SHP77 treated with DMSO at 0.1 percent for 48 hours (cell line): ENCODE measurements at regions not wholly inside any gene's neighbourhood (a gene's known extent, or its start where the extent isn't known, plus 50 kb on each side); places are given as distances from the start of the nearest gene placed in this dataset.

Experiments
- DNase-seq: peaks from one replicate; lab custom pipeline; 2025; lab: John Stamatoyannopoulos, UW

DNA sequence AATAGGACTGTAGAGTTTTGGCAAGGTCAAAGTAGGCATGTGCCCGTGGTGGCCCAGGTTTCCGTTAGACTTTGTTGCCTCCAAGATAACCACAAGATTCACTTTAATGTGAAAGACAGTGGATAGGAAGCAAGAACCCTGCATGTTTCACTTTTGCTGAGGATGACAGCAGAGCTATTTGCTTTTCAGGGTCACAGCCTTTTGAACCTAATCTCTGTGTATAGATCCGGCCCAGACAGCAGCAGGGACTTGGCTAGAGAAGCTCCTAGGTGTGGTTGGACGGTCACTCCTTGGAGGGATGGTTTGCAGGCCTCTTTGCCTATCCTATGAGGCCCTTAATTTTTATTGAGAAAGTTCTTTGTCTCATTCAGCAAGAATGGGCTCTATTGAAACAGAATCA, 538.8 kb downstream of the HACE1 start:
- no peak for DNase-seq

DNA sequence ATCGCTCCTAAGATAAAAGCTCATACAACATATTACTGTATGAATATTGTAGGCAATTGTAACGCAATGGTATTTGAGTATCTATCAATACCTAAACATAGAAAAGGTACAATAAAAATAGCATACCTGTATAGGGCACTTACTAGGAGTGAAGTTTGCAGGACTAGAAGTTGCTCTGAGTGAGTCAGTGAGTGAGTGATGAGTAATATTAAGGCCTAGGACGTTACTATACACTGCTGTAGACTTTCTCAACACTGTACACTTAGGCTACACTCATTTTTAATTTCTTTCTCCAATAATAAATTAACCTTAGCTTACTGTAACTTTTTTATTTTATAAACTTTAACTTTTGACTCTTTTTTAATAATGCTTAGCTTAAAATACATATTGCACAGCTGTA, 546.9 kb downstream of the HACE1 start:
- DNase-seq, result no peak

- no peak for DNase-seq
These were observed 553.5 kb downstream of the HACE1 start for GRCh38 chr6:104306211-104306610.

DNA sequence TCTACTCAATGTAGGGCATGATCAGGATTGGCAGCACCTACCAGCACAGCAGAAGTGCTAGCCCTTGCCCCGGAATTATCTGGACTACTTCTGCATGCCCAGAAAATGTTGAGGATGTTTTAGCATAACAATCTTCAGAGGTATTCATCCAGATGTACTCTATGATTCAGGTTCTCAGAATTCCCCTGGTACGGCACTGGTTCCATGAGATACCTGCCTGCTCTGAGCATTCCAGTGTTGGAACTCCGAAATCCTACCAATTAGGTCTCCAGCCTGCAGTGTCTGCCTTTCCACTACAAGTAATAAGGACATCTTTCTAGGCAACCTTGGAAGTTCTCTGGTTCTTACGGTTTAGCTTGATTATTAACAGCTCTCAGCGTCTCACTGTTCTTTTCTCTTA, 554.5 kb downstream of the HACE1 start:
- DNase-seq, result no peak

- no peak for DNase-seq
These were observed 557.8 kb downstream of the HACE1 start for GRCh38 chr6:104301951-104302350.

DNA sequence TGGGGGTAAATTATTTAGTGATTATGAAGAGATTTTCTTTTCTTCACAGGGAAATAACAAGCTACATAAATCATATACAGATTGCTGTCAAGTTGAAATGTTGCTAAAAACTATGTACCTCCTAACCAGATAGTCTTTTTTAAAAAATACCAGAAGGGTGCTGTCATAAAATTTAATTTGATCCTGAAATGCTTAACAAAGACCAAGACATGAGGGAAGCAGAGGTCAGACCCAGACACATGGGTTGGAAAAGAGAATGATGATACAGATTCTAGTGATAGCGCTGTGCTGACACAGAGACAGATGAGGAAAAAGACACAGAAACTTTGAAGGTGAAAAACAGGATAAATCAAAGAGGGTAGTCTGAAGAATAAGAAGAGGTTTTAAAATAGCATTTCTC, 573.1 kb downstream of the HACE1 start:
- no peak for DNase-seq

GRCh38 chr6:104284872-104285271, 574.8 kb downstream of the HACE1 start:
- no peak for DNase-seq

- no peak for DNase-seq
These were observed 577.1 kb downstream of the HACE1 start for GRCh38 chr6:104282581-104282980.

DNA sequence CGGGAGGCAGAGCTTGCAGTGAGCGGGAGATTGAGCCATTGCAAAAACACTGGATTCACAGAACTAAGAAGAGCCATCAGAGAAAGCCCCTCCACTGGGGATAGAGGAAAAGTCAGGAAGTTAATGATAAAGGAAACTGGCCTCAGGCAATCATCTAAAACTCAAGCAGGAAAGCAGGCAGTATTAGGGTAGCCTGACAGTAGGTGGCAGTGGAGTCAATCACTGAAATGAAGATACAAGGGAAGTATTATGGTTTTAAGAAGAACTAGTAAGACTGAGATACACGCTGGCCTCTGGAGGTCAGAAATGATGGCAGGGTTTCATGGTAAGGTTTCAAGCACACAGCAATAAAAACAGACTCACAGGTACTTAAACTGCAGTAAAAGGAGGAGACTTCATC, 578.3 kb downstream of the HACE1 start:
- DNase-seq, result no peak

DNA sequence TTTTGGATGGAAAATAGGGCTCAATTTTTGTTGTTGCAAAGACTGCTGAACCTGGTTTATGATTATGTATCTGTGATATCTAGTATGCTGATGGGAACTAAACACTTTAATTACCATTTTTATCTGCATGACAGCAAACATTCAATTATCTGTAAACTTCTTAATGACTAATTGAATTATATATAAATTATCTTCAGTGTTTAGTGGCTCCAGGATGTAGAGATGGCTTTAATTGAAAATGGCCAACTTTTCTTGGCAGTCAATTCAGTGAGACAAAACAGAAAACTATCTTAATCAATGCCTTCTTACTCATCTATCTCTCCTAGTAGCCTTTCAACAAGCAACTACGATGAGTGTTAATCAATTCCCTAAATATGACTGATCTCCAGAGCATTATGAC, 591.3 kb downstream of the HACE1 start:
- DNase-seq, result no peak

- no peak for DNase-seq
These were observed 592.8 kb downstream of the HACE1 start for GRCh38 chr6:104266922-104267321.

DNA sequence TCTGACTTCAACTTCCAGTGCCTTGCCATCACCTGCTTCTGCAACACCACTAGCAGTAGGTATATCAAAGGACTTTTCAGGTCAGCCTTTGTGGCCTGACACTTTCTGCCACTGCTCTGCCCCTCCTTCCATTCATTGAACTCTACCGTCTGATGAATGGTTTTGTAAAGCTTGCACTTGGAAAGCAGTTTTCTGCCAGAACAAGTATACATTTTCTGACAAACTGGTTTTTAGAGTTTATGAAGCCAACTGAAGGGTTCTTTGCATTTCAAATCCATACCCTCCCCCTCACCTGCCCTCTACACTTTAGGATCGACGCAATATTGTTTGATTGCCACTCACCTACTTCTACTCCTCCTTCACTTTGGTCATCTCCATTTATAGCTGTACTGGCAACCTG, 603.1 kb downstream of the HACE1 start:
- no peak for DNase-seq

GRCh38 chr6:104253236-104253635, 606.5 kb downstream of the HACE1 start:
- DNase-seq, result no peak

- DNase-seq, result no peak
These were observed 607.4 kb downstream of the HACE1 start for GRCh38 chr6:104252276-104252675.

DNA sequence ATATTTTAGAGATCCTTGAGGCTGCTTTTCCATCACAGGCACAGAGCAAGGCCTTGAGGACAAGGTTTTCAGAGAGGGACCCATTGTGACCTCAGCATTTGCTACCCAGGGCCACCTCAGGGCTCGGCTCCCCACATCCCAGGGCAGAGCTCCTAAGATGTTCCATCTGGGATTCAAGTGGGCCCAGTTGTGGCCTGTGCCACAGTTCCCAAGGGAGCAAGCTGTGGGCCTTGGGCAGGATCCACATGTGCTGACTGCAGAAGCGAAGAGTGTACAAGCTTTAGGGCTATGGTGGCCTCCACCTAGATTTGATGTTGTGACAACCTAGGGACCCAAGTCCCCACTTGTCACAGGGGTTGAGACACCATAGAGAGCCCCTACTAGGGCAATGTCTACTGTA, 608.1 kb downstream of the HACE1 start:
- no peak for DNase-seq

GRCh38 chr6:104240865-104241264, 618.9 kb downstream of the HACE1 start:
- DNase-seq, result no peak

DNA sequence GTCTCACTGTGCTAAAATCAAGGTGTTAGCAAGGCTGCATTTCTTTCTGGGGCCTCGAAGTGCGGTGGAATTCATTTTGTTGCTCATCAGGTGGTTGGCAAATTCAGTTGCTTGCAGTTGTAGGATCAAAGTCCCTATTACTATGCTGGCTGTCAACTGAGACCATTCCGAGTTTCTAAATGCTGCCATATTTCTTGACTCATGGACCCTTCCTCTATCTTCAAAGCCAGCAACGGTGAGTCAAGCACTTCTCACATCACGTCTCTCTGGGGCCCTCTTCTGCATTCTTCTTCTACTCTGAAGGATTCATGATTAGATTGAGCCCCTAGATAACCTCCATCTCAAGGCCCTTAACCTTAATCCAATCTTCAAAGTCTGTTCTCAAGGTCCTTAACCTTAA, 619.7 kb downstream of the HACE1 start:
- no peak for DNase-seq

DNA sequence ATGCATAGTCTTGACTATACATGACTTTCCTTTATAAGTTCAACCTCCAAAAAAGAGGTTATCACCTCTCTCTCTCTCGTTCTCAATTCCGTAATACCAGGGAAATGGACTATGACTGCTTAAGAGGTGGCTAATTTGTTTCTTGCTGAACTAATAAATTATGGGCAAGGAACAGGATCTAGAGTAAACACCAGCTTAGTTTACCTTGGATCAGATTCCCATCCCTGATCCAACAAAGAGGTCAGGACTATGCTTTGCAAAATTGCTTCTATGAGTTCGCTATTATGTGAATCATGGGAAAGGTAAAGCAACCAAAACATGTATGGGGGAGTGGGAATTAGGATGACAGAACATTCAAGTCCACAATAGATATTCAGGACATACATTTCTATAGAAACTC, 630.7 kb downstream of the HACE1 start:
- DNase-seq, result peak; percentile 15

- no peak for DNase-seq
These were observed 632.2 kb downstream of the HACE1 start for GRCh38 chr6:104227508-104227907.

DNA sequence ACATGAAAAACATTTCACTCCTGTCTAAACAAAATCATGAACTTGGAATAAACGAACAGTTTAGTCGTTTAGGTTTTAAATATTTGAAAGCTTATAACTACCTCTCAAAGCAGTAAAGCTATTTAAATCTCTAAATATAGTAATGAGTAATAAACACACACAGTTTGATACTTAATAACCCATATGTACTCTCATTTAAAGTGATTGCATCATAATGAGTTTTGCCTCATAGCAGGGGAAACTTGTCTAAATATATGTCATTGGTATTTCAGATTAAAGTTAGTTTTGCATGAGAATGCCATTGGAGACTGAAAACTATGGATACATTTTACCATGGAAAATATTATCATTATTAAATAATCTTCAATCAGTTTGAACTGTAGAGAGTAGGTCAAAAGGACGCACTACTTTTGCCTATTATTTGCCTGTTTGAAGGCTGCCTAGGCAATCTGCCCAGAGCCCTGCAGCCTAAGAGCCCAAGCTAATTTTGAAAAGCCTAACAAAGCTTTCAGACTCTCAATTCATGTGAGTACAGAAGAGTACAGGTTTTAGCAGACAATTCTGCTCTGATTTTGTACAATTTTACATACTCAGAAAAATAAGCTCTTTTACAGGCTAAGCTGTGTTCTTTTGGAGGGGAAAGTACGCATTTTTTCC, 632.8 kb downstream of the HACE1 start:
- DNase-seq, result no peak

GRCh38 chr6:104218116-104218515, 641.6 kb downstream of the HACE1 start:
- no peak for DNase-seq

- DNase-seq, result no peak
These were observed 644.8 kb downstream of the HACE1 start for GRCh38 chr6:104214901-104215300.

GRCh38 chr6:104212977-104213668, 646.6 kb downstream of the HACE1 start:
- DNase-seq, result no peak

- DNase-seq, result no peak
These were observed 652.1 kb downstream of the HACE1 start for GRCh38 chr6:104207635-104208034.
